Activated CD4-positive, alpha-beta T cell treated with anti-CD3 and anti-CD28 coated beads for 36 hours (primary cell): ENCODE measurements at regions not wholly inside any gene's neighbourhood (a gene's known extent, or its start where the extent isn't known, plus 50 kb on each side); places are given as distances from the start of the nearest gene placed in this dataset.

Source experiments
- ATAC-seq: fragments of 200-7000 bp; cut with Tn5 transposase; one replicate; pipeline ENCODE4 v1.10.0; 2021; ENCODE audit warnings: mild to moderate bottlenecking, moderate library complexity
- CTCF ChIA-PET: fragments of 350-600 bp; sonication (Branson Sonifier 250); formaldehyde crosslinking; loops from one replicate; lab custom pipeline; 2021; ENCODE audit warnings: antibody characterized with exemption; lab: Charles Lee
- POLR2A ChIA-PET: fragments of 350-600 bp; sonication (Branson Sonifier 250); formaldehyde crosslinking; loops from one replicate; lab custom pipeline; 2021; ENCODE audit warnings: antibody characterized with exemption, inconsistent platforms; lab: Charles Lee
- DNase-seq: peaks from one replicate; pipeline ENCODE4 v3.0.0-alpha.2; 2020
- H3K27ac Mint-ChIP-seq: one replicate; pipeline ENCODE4 v1.8.0; 2021; ENCODE audit warnings: mixed read lengths
- H3K27me3 Mint-ChIP-seq: one replicate; pipeline ENCODE4 v1.8.0; 2021; ENCODE audit warnings: mixed read lengths
- H3K36me3 Mint-ChIP-seq: one replicate; pipeline ENCODE4 v1.8.0; 2021; ENCODE audit warnings: low read depth, mixed read lengths
- H3K4me1 Mint-ChIP-seq: one replicate; pipeline ENCODE4 v1.8.0; 2021; ENCODE audit warnings: mixed read lengths
- H3K4me3 Mint-ChIP-seq: one replicate; pipeline ENCODE4 v1.8.0; 2021; ENCODE audit warnings: mild to moderate bottlenecking, moderate library complexity, mixed read lengths
- H3K9me3 Mint-ChIP-seq: one replicate; pipeline ENCODE4 v1.8.0; 2021; ENCODE audit warnings: low read depth, mixed read lengths
- intact Hi-C, 2 experiments: fragments of 100-400 bp; cut with DNase I in 1 of 2; cut with micrococcal nuclease in 1 of 2; formaldehyde crosslinking; loops; one replicate each; pipeline versions ENCODE4 v1.14.2 to v1.15.1; 2022 to 2024; cut with DNase I, micrococcal nuclease

- no peaks in the 10 kb centered on the region for H3K36me3 Mint-ChIP-seq
- ChIA-PET CTCF (no interaction called here), POLR2A (no interaction called here)
- no peak overlapping the region for H3K4me3 Mint-ChIP-seq
- intact Hi-C loops, result no loop called here
- no peak overlapping the region for H3K27ac Mint-ChIP-seq
- no peak for ATAC-seq
- peaks cover 20% of the 10 kb centered on the region for H3K27me3 Mint-ChIP-seq
- no peaks in the 10 kb centered on the region for H3K4me1 Mint-ChIP-seq
- no peaks in the 10 kb centered on the region for H3K9me3 Mint-ChIP-seq
- DNase-seq, result no peak
Measured at GRCh38 chr13:26456650-26457049, 100.8 kb upstream of the WASF3 start.

- no peak for ATAC-seq
- no peaks in the 10 kb centered on the region for H3K9me3 Mint-ChIP-seq
- CTCF ChIA-PET, result interaction anchor here (0.6 to 0.7 kb wide), 2 partner anchors 239 to 304 kb away, joined by 3 to 5 read pairs; no protein-coding TSS in a partner anchor
- intact Hi-C loops, result no loop called here
- H3K27ac Mint-ChIP-seq, result no peak overlapping the region
- H3K27me3 Mint-ChIP-seq, result peaks cover 20% of the 10 kb centered on the region
- no peak for DNase-seq
- H3K4me3 Mint-ChIP-seq, result no peak overlapping the region
- no peaks in the 10 kb centered on the region for H3K4me1 Mint-ChIP-seq
- no peaks in the 10 kb centered on the region for H3K36me3 Mint-ChIP-seq
- POLR2A ChIA-PET, result no interaction called here
Measured at GRCh38 chr13:26457212-26457611, 100.3 kb upstream of the WASF3 start.

- H3K9me3 Mint-ChIP-seq, result no peaks in the 10 kb centered on the region
- CTCF ChIA-PET, result no interaction called here
- ATAC-seq (no peak), DNase-seq (no peak)
- POLR2A ChIA-PET, result interaction anchor here (0.6 kb wide), 1 partner anchor 28 kb away, joined by 3 read pairs; no protein-coding TSS in a partner anchor
- no peaks in the 10 kb centered on the region for H3K4me1 Mint-ChIP-seq
- intact Hi-C loops, result no loop called here
- H3K27me3 Mint-ChIP-seq, result peaks cover 21% of the 10 kb centered on the region
- H3K27ac Mint-ChIP-seq, result no peak overlapping the region
- no peaks in the 10 kb centered on the region for H3K36me3 Mint-ChIP-seq
- H3K4me3 Mint-ChIP-seq, result no peak overlapping the region
Measured at GRCh38 chr13:26458196-26458749, 99.2 kb upstream of the WASF3 start.

- H3K36me3 Mint-ChIP-seq, result no peaks in the 10 kb centered on the region
- no peaks in the 10 kb centered on the region for H3K9me3 Mint-ChIP-seq
- no peak overlapping the region for H3K4me3 Mint-ChIP-seq
- no peak overlapping the region for H3K27ac Mint-ChIP-seq
- ChIA-PET CTCF (no interaction called here), POLR2A (no interaction called here)
- H3K4me1 Mint-ChIP-seq, result no peaks in the 10 kb centered on the region
- ATAC-seq, result no peak
- no peak for DNase-seq
- intact Hi-C loops, result no loop called here
- H3K27me3 Mint-ChIP-seq, result peaks cover 19% of the 10 kb centered on the region
Measured at GRCh38 chr13:26459276-26460131, 98.0 kb upstream of the WASF3 start.

GRCh38 chr13:26460648-26461047 lies 96.8 kb upstream of the WASF3 start:
- Mint-ChIP-seq H3K4me3 (no peak overlapping the region), H3K36me3 (no peaks in the 10 kb centered on the region), H3K27ac (no peak overlapping the region), H3K9me3 (no peaks in the 10 kb centered on the region), H3K4me1 (no peaks in the 10 kb centered on the region), H3K27me3 (peaks cover 21% of the 10 kb centered on the region)
- CTCF ChIA-PET, result no interaction called here
- POLR2A ChIA-PET, result no interaction called here
- ATAC-seq (no peak), DNase-seq (no peak)
- intact Hi-C loops, result no loop called here

DNA sequence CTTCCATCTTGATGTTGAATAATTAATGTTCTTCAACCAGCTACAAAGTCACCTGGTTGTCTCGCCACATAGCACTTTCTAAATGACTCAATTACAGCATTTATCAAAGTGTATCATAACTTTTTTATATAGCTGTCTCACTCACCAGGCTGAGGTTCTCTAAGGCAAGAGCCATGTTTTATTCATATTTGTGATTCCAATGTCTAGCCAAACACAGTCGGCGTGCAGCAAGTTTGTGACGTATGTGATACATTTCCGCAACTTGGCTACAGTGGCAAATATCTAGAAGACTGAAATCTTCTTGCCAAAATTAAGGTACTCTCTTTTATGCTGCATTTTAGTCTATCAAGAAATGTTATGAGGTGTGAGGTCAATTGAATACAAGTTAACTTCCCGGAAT lies 94.2 kb upstream of the WASF3 start:
- Mint-ChIP-seq H3K4me3 (no peak overlapping the region), H3K36me3 (no peaks in the 10 kb centered on the region), H3K9me3 (no peaks in the 10 kb centered on the region), H3K4me1 (no peaks in the 10 kb centered on the region), H3K27ac (no peak overlapping the region), H3K27me3 (peaks cover 14% of the 10 kb centered on the region)
- DNase-seq (no peak), ATAC-seq (no peak)
- POLR2A ChIA-PET, result no interaction called here
- intact Hi-C loops, result no loop called here
- CTCF ChIA-PET, result no interaction called here

- peaks cover 14% of the 10 kb centered on the region for H3K27me3 Mint-ChIP-seq
- POLR2A ChIA-PET, result no interaction called here
Measured at GRCh38 chr13:26463848-26464247, 93.6 kb upstream of the WASF3 start.

DNA sequence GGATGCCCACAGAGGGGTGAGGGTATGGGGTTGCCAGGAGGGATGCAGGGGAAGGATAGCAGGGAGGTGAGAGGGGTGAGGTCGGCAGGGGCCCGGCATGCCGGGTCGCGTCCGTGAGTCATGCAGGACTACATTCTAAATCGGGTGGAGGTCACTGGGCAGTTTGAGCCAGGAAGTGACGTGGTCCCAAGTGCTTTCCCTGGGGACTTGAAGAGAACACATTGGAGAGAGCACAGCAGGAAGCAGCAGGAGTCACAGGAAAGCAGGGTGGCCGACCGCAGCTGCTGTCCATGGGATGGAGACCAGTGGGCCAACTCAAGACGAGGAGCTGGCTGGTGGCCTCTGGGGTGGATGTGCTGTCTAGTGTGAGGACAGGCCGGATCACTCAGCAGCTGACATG lies 92.0 kb upstream of the WASF3 start:
- peaks cover 10% of the 10 kb centered on the region for H3K27me3 Mint-ChIP-seq
- CTCF ChIA-PET, result interaction anchor here (0.6 kb wide), 1 partner anchor 16 kb away, joined by 3 read pairs; no protein-coding TSS in a partner anchor
- DNase-seq, result no peak
- H3K27ac Mint-ChIP-seq, result no peak overlapping the region
- no peak overlapping the region for H3K4me3 Mint-ChIP-seq
- no peaks in the 10 kb centered on the region for H3K36me3 Mint-ChIP-seq
- intact Hi-C loops, result no loop called here
- no peak for ATAC-seq
- no peaks in the 10 kb centered on the region for H3K9me3 Mint-ChIP-seq
- H3K4me1 Mint-ChIP-seq, result no peaks in the 10 kb centered on the region
- POLR2A ChIA-PET, result no interaction called here

More at GRCh38 chr13:26463848-26464247, 93.6 kb upstream of the WASF3 start:
- Mint-ChIP-seq H3K9me3 (no peaks in the 10 kb centered on the region), H3K4me3 (no peak overlapping the region), H3K27ac (no peak overlapping the region), H3K36me3 (no peaks in the 10 kb centered on the region), H3K4me1 (no peaks in the 10 kb centered on the region)
- CTCF ChIA-PET, result no interaction called here
- ATAC-seq (no peak), DNase-seq (no peak)
- intact Hi-C loops, result no loop called here

DNA sequence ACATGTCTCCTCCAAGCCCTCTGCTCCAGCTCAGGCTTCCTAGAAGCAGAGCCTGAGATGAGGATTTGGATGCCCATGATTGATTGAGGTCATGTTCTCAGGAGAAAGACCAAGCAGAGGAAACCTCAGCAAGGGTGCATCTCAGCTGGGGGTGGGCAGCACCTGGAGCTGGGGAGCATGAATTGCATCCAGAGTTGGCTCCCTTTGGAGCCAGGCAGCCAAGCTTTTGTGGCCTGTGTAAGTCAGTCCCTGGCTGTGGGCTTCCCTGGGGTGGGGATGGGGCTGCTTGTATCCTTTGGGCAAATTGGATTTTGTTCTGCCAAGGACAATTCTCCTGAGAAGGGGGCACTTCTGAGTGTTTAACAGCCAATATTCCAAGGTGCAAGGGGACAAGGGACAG lies 91.5 kb upstream of the WASF3 start:
- ATAC-seq, result no peak

GRCh38 chr13:26468265-26468801 lies 89.2 kb upstream of the WASF3 start:
- ATAC-seq (no peak), DNase-seq (no peak)
- Mint-ChIP-seq H3K27me3 (peaks cover 7% of the 10 kb centered on the region), H3K9me3 (no peaks in the 10 kb centered on the region), H3K27ac (no peak overlapping the region), H3K36me3 (no peaks in the 10 kb centered on the region), H3K4me3 (no peak overlapping the region), H3K4me1 (no peaks in the 10 kb centered on the region)
- ChIA-PET POLR2A (no interaction called here), CTCF (interaction anchor here (1.4 kb wide), 1 partner anchor 230 kb away, joined by 5 read pairs; no protein-coding TSS in a partner anchor)
- intact Hi-C loops, result no loop called here

More for the DNA sequence above, 91.5 kb upstream of the WASF3 start:
- POLR2A ChIA-PET, result no interaction called here
- CTCF ChIA-PET, result interaction anchor here (0.6 kb wide), 1 partner anchor 16 kb away, joined by 3 read pairs; no protein-coding TSS in a partner anchor
- Mint-ChIP-seq H3K9me3 (no peaks in the 10 kb centered on the region), H3K27ac (no peak overlapping the region), H3K4me3 (no peak overlapping the region), H3K36me3 (no peaks in the 10 kb centered on the region), H3K27me3 (peaks cover 10% of the 10 kb centered on the region), H3K4me1 (no peaks in the 10 kb centered on the region)
- DNase-seq, result no peak
- intact Hi-C loops, result no loop called here

GRCh38 chr13:26469602-26470001 lies 87.9 kb upstream of the WASF3 start:
- DNase-seq (no peak), ATAC-seq (no peak)
- Mint-ChIP-seq H3K27me3 (peaks cover 6% of the 10 kb centered on the region), H3K36me3 (no peaks in the 10 kb centered on the region), H3K9me3 (no peaks in the 10 kb centered on the region), H3K4me3 (no peak overlapping the region), H3K4me1 (no peaks in the 10 kb centered on the region), H3K27ac (no peak overlapping the region)
- intact Hi-C loops, result no loop called here
- CTCF ChIA-PET, result interaction anchor here (1.4 kb wide), 1 partner anchor 229 kb away, joined by 5 read pairs; no protein-coding TSS in a partner anchor
- POLR2A ChIA-PET, result interaction anchor here (0.6 kb wide), 1 partner anchor 136 kb away, joined by 3 read pairs; no protein-coding TSS in a partner anchor
